Duodenal mucosa (tissue), 2 donors: ENCODE measurements at regions not wholly inside any gene's neighbourhood (a gene's known extent, or its start where the extent isn't known, plus 50 kb on each side); places are given as distances from the start of the nearest gene placed in this dataset.

Source experiments
- H3K27ac ChIP-seq: one replicate; pipeline ENCODE4 v1.7.0; 2013; ENCODE audit warnings: low read depth, low read length
- H3K27me3 ChIP-seq, 2 donors: one replicate each; pipeline ENCODE4 v1.7.0; 2013; ENCODE audit warnings: low read length in 2 of 2, control low read depth in 1 of 2; ENCODE audit not compliant: insufficient read depth in 2 of 2, control insufficient read depth in 1 of 2
- H3K36me3 ChIP-seq, 2 donors: one replicate each; pipeline ENCODE4 v1.7.0; 2013; ENCODE audit warnings: low read length in 2 of 2, control low read depth in 1 of 2; ENCODE audit not compliant: insufficient read depth in 2 of 2, control insufficient read depth in 1 of 2
- H3K4me1 ChIP-seq, 2 donors: one replicate each; pipeline ENCODE4 v1.7.0; 2013; ENCODE audit warnings: low read length in 2 of 2, control low read depth in 1 of 2; ENCODE audit not compliant: insufficient read depth in 2 of 2, control insufficient read depth in 1 of 2
- H3K4me3 ChIP-seq, 2 donors: one replicate each; pipeline ENCODE4 v1.7.0; 2013; ENCODE audit warnings: low read length in 2 of 2, low read depth in 1 of 2
- H3K9ac ChIP-seq, 2 donors: one replicate each; pipeline ENCODE4 v1.7.0; 2013; ENCODE audit warnings: low read length in 2 of 2, low read depth in 1 of 2
- H3K9me3 ChIP-seq, 2 donors: one replicate each; pipeline ENCODE4 v1.7.0; 2013; ENCODE audit warnings: low read length in 2 of 2, control low read depth in 1 of 2; ENCODE audit not compliant: control insufficient read depth in 1 of 2

- Histone ChIP-seq H3K4me3 (no peak overlapping the region), H3K9me3 (no peaks in the 10 kb centered on the region), H3K36me3 (no peaks in the 10 kb centered on the region), H3K27me3 (no peaks in the 10 kb centered on the region), H3K4me1 (no peaks in the 10 kb centered on the region), H3K9ac (no peak overlapping the region), H3K27ac (no peak overlapping the region)
Measured at GRCh38 chr12:46109343-46110222, 119.2 kb upstream of the SCAF11 start.

- H3K9me3 ChIP-seq = no peaks in the 10 kb centered on the region
- no peaks in the 10 kb centered on the region for H3K27me3 ChIP-seq
- H3K4me1 ChIP-seq = no peaks in the 10 kb centered on the region
- no peaks in the 10 kb centered on the region for H3K36me3 ChIP-seq
- no peak overlapping the region for H3K9ac ChIP-seq
- H3K4me3 ChIP-seq = no peak overlapping the region
- no peak overlapping the region for H3K27ac ChIP-seq
Measured at GRCh38 chr12:46108721-46109120, 118.3 kb upstream of the SCAF11 start.

- Histone ChIP-seq H3K4me1 (no peaks in the 10 kb centered on the region), H3K27ac (no peak overlapping the region), H3K9ac (no peak overlapping the region), H3K27me3 (no peaks in the 10 kb centered on the region), H3K9me3 (no peaks in the 10 kb centered on the region), H3K4me3 (no peak overlapping the region), H3K36me3 (no peaks in the 10 kb centered on the region)
Measured at GRCh38 chr12:46107591-46107990, 117.2 kb upstream of the SCAF11 start.

DNA sequence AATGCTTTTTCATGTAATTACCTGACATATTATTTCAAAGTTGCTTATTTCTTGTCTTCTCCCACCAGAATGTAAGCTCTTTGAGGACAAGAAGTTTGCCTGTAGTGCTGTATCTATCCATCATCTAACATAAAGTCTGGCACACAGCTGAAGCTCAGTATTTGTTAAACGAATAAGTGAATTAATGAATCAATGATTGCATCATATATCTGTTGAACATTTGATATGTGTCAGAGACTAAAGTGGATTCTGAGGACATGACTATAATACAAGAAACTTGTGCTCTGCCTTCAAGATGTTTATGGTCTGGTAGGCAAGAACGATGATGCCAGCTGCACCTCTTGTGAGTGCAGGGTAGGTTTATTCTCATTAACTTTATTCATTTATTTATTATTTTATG lies 115.4 kb upstream of the SCAF11 start:
- H3K4me1 ChIP-seq = peaks cover 0 to 8% of the 10 kb centered on the region in 2 donors
- H3K9me3 ChIP-seq = no peaks in the 10 kb centered on the region
- no peak overlapping the region for H3K27ac ChIP-seq
- H3K27me3 ChIP-seq = no peaks in the 10 kb centered on the region
- H3K36me3 ChIP-seq = no peaks in the 10 kb centered on the region
- no peak overlapping the region for H3K9ac ChIP-seq
- H3K4me3 ChIP-seq = no peak overlapping the region

DNA sequence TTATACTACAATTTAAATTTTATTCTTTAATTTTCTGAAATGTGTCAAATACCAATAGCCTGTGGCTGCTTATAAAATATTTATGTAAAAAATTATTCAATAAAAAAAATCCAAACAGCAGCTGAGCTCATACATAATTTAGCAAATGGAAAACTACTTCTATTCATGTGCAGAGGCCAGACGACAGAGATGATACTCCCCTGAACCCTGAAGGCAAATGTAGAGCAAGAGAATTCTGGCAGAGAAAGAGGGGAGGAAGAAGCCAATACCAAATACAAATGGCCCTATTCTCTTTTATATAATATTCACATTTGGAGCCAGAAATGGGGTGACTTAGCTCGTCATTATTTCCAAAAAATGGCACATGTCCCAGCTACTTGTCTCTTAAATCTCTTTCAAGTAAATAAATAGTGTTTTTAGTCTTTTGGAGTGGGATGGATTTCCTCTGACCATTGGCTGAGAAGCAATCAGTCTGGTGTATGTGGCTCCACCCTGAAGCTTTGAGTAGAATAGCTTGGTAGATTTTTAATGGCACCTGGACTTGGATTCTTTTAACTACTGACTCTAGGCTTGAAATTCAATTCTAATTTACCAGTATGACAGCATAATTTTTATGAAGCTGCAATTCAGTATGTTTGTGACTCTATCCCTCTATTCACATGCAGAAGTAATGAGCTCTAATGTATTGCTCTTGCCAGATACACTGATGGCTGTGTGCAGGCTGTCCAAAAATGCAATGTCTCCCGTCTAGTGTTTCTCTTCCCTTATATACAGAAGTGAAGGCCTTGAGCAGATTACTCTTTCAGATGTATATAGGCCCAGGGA lies 113.4 kb upstream of the SCAF11 start:
- peaks cover 0 to 8% of the 10 kb centered on the region in 2 donors for H3K4me1 ChIP-seq

DNA sequence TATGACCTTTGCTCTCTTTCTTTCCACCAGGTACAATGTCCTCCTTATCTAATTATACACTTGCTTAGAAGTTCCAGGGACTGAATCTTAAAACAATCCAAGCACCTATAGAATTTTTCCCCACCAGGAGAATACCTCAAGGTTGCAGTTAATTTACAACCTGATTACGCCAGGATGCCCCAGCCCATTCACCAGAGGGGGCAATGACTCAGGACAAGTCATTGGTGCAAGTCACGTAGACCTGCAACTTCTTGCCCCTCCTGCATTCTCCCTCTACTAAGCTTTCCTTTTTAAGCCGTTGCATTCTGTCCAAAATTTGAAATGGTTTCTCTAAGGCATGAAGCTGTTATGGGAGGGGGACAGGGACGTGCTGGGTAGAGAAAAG lies 111.1 kb upstream of the SCAF11 start:
- H3K9me3 ChIP-seq = no peaks in the 10 kb centered on the region
- no peak overlapping the region for H3K27ac ChIP-seq
- H3K4me1 ChIP-seq = peaks cover 0 to 8% of the 10 kb centered on the region in 2 donors
- no peaks in the 10 kb centered on the region for H3K27me3 ChIP-seq
- H3K9ac ChIP-seq = no peak overlapping the region
- no peak overlapping the region for H3K4me3 ChIP-seq
- no peaks in the 10 kb centered on the region for H3K36me3 ChIP-seq

More for the DNA sequence above, 113.4 kb upstream of the SCAF11 start:
- H3K36me3 ChIP-seq = no peaks in the 10 kb centered on the region
- H3K27ac ChIP-seq = no peak overlapping the region
- no peaks in the 10 kb centered on the region for H3K27me3 ChIP-seq
- no peak overlapping the region for H3K9ac ChIP-seq
- H3K9me3 ChIP-seq = no peaks in the 10 kb centered on the region
- no peak overlapping the region for H3K4me3 ChIP-seq

DNA sequence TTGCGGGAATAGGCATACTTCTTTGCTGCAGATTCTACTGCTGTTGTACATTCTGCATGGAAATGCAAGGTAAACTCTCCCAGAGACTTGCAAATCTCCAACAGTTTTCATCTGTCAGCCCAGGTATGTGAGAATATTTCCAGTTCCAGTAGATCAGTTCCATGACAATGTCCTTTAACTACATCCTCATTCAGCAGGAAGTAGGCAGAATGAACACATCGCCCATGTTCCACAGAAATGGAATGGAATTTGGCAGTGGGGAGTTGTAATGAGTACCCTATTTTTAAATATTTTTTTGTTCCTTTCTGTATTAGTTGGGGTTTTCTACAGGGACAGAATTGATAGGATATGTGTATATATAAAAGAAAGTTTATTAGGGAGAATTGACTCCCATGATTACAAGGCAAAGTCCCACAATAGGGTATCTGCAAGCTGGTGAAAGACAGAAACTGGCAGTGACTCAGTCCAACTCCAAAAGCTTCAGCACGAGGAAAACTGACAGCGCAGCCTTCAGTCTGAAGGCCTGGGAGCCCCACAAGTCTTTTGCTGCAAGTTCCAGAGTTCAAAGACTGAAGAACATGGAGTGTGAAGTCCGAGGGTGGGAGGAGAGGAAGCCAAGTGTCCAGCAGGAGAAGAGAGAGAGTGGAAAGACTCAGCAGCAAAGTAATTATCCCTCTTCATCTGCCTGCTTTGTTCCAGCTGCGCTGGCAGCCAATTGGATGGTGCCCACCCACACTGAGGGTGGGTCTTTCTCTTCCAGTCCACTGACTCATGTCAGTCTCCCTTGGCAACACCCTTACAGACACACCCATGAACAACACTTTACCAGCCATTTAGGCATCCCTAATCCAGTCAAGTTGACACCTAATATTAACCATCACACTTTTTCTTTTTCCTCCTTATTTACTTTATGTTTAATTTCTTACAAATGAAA lies 110.4 kb upstream of the SCAF11 start:
- Histone ChIP-seq H3K36me3 (no peaks in the 10 kb centered on the region), H3K9me3 (no peaks in the 10 kb centered on the region), H3K4me3 (no peak overlapping the region), H3K4me1 (peaks cover 0 to 8% of the 10 kb centered on the region in 2 donors), H3K9ac (no peak overlapping the region), H3K27ac (no peak overlapping the region), H3K27me3 (no peaks in the 10 kb centered on the region)

GRCh38 chr12:46089414-46090162 lies 99.2 kb upstream of the SCAF11 start:
- no peak overlapping the region for H3K27ac ChIP-seq
- no peak overlapping the region for H3K9ac ChIP-seq
- H3K4me1 ChIP-seq = no peaks in the 10 kb centered on the region
- no peaks in the 10 kb centered on the region for H3K36me3 ChIP-seq
- H3K4me3 ChIP-seq = no peak overlapping the region
- H3K27me3 ChIP-seq = no peaks in the 10 kb centered on the region
- peaks cover 0 to 3% of the 10 kb centered on the region in 2 donors for H3K9me3 ChIP-seq

DNA sequence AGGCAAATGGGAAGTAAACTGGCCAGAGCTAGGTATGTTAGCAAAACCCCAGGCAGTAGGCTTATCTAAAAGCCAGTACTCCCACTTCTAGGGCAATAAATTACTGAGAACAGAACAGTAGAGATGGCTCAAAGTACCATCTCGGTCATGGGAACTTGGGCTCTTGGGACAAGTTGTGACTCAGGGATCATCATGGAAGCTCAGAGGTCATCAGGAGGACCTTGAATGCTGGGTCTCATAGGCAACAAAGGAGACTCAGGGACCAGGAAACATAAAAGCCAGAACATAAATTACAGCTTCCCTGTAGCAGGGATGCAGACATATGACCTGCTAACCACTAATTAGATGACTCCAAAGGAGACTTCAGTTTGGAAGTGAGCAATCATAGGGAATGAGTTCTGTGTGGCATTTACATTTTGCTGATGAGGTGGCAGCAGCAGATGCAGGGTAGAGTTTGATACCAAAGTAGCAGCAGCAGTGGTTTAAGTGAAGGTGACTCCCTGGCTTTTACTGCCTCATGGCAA lies 97.6 kb upstream of the SCAF11 start:
- peaks cover 0 to 5% of the 10 kb centered on the region in 2 donors for H3K9me3 ChIP-seq
- no peaks in the 10 kb centered on the region for H3K27me3 ChIP-seq
- no peak overlapping the region for H3K4me3 ChIP-seq
- no peaks in the 10 kb centered on the region for H3K4me1 ChIP-seq
- no peaks in the 10 kb centered on the region for H3K36me3 ChIP-seq
- H3K27ac ChIP-seq = no peak overlapping the region
- H3K9ac ChIP-seq = no peak overlapping the region
